NB4 (cell line): ENCODE measurements at regions not wholly inside any gene's neighbourhood (a gene's known extent, or its start where the extent isn't known, plus 50 kb on each side); places are given as distances from the start of the nearest gene placed in this dataset.

Experiments
- MYC ChIP-seq: IDR thresholded peaks from 2 replicates; pipeline ENCODE4 v1.6.1; 2011; ENCODE audit warnings: low read depth, low read length
- POLR2A ChIP-seq: IDR thresholded peaks from 2 replicates; pipeline ENCODE4 v1.6.1; 2011; ENCODE audit warnings: mild to moderate bottlenecking; ENCODE audit not compliant: insufficient read length; ENCODE audit errors: extremely low read depth
- TF ChIP-seq, protein P1 (sequence below): IDR thresholded peaks from one replicate; pipeline ENCODE4 v1.5.1; 2012; ENCODE audit warnings: low read depth, low read length

DNA sequence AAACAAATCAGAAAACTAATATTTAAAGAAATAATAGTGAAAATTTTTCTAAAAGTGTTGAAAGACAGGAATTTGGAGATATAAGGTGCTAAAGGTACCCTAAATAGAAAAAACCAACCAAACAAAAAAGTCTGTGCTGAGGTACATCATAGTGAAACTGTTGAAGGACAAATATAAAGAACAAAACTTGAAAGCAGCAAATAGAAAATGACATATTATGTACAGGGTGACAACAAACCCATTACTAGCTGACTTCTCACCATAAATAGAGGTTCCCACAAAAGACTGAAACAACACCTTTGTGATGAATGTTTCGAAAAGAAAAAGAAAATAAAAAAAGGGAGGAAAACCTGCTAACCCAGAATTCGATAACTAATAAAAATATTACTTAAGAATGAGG, 502.5 kb upstream of the NECTIN3 start:
- no peak for TF ChIP-seq POLR2A
- TF ChIP-seq, protein P1, sequence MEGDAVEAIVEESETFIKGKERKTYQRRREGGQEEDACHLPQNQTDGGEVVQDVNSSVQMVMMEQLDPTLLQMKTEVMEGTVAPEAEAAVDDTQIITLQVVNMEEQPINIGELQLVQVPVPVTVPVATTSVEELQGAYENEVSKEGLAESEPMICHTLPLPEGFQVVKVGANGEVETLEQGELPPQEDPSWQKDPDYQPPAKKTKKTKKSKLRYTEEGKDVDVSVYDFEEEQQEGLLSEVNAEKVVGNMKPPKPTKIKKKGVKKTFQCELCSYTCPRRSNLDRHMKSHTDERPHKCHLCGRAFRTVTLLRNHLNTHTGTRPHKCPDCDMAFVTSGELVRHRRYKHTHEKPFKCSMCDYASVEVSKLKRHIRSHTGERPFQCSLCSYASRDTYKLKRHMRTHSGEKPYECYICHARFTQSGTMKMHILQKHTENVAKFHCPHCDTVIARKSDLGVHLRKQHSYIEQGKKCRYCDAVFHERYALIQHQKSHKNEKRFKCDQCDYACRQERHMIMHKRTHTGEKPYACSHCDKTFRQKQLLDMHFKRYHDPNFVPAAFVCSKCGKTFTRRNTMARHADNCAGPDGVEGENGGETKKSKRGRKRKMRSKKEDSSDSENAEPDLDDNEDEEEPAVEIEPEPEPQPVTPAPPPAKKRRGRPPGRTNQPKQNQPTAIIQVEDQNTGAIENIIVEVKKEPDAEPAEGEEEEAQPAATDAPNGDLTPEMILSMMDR = no peak
- no peak for TF ChIP-seq MYC
